Right lobe of liver (tissue), 6 donors: ENCODE measurements at regions not wholly inside any gene's neighbourhood (a gene's known extent, or its start where the extent isn't known, plus 50 kb on each side); places are given as distances from the start of the nearest gene placed in this dataset.

Source experiments
- ATAC-seq, 4 donors: fragments of 200-7000 bp; cut with Tn5 transposase; one replicate each; pipeline ENCODE4 v1.9.1; 2020; ENCODE audit warnings: mild to moderate bottlenecking in 4 of 4, moderate library complexity in 4 of 4
- DNase-seq, 3 donors: peaks; one replicate each; pipeline ENCODE4 v3.0.0-alpha.2; 2020
- H3K27ac ChIP-seq, 3 donors: fragments of 200-600 bp; one replicate each; pipeline ENCODE4 v1.8.0; 2022
- H3K27me3 ChIP-seq, 2 donors: fragments of 200-600 bp; one replicate each; pipeline ENCODE4 v1.8.0; 2022
- H3K36me3 ChIP-seq, 4 donors: fragments of 200-600 bp; sonication (generic) in 1 of 4; one replicate each; pipeline versions ENCODE4 v1.5.1 to v1.8.0; 2017 to 2022; ENCODE audit warnings: control low read depth in 1 of 4
- H3K4me1 ChIP-seq, 4 donors: fragments of 200-600 bp; sonication (generic) in 1 of 4; one replicate each; pipeline versions ENCODE4 v1.5.1 to v1.8.0; 2017 to 2022; ENCODE audit warnings: control low read depth in 1 of 4
- H3K4me3 ChIP-seq, 3 donors: fragments of 200-600 bp; one replicate each; pipeline ENCODE4 v1.8.0; 2022
- H3K9me3 ChIP-seq, 4 donors: fragments of 200-600 bp; sonication (generic) in 1 of 4; one replicate each; pipeline versions ENCODE4 v1.5.1 to v1.8.0; 2017 to 2022; ENCODE audit warnings: control low read depth in 1 of 4
- CTCF ChIP-seq, 4 donors: fragments of 200-600 bp in 3 of 4; fragments of 450-650 bp in 1 of 4; IDR thresholded peaks; one replicate each; pipeline versions ENCODE4 v1.5.1 to v1.8.0; 2016 to 2022; ENCODE audit warnings: antibody characterized with exemption in 4 of 4, mild to moderate bottlenecking in 2 of 4
- POLR2A ChIP-seq: fragments of 450-650 bp; IDR thresholded peaks from one replicate; pipeline ENCODE4 v1.6.1; 2017; ENCODE audit warnings: antibody characterized with exemption, mild to moderate bottlenecking
- WGBS: methylation state at CpG from one replicate; pipeline ENCODE4 v1.1.6; 2018; ENCODE audit warnings: low coverage, low lambda C conversion rate; ENCODE audit not compliant: insufficient coverage; ENCODE audit errors: missing lambda C conversion rate; 5-methylcytosine and 5-hydroxymethylcytosine counted together
- intact Hi-C, 2 donors: fragments of 100-400 bp; cut with DNase I; formaldehyde crosslinking; loops; one replicate each; pipeline versions ENCODE4 v1.11.2 to v1.14.1; 2022
- donor health status: DM: no; HTN: yes; CAD: no.
- donor health status: DM: no; HTN: no; CAD: no.
- donor health status: DM: no; HTN: no; CAD: no.
- donor health status: DM: no; HTN: yes; CAD: no.
- donor health status: DM: no; HTN: yes; CAD: no.

- intact Hi-C loops: no loop called here
Observed at GRCh38 chr2:236673126-236673822, 103.6 kb downstream of the ACKR3 start.

GRCh38 chr2:236673823-236674185 lies 104.2 kb downstream of the ACKR3 start:
- TF ChIP-seq CTCF (IDR thresholded peaks at IDR 0.05) (no peak), POLR2A (no peak)
- no CpG with 5 or more reads among the region's 4 CpGs for WGBS
- Histone ChIP-seq H3K27me3 (no peaks in the 10 kb centered on the region), H3K9me3 (no peaks in the 10 kb centered on the region), H3K4me3 (no peak overlapping the region), H3K36me3 (no peaks in the 10 kb centered on the region), H3K4me1 (no peaks in the 10 kb centered on the region), H3K27ac (no peak overlapping the region)
- no peak for DNase-seq
- ATAC-seq: no peak
- intact Hi-C loops: no loop called here

More at GRCh38 chr2:236673126-236673822, 103.6 kb downstream of the ACKR3 start:
- Histone ChIP-seq H3K4me3 (no peak overlapping the region), H3K9me3 (no peaks in the 10 kb centered on the region), H3K27ac (no peak overlapping the region), H3K27me3 (no peaks in the 10 kb centered on the region), H3K4me1 (no peaks in the 10 kb centered on the region), H3K36me3 (no peaks in the 10 kb centered on the region)
- TF ChIP-seq CTCF (IDR thresholded peaks at IDR 0.05): no peak
- no peak for TF ChIP-seq POLR2A
- WGBS: 75% methylated on average over 10 of the region's 14 CpGs
- ATAC-seq (peak in 1 of 4 donors; percentile 39), DNase-seq (no peak)

GRCh38 chr2:236674238-236674637 lies 104.6 kb downstream of the ACKR3 start:
- no peak for TF ChIP-seq POLR2A
- no peak for TF ChIP-seq CTCF (IDR thresholded peaks at IDR 0.05)
- ATAC-seq (no peak), DNase-seq (no peak)
- H3K4me1 ChIP-seq: no peaks in the 10 kb centered on the region
- no peaks in the 10 kb centered on the region for H3K27me3 ChIP-seq
- H3K4me3 ChIP-seq: no peak overlapping the region
- H3K9me3 ChIP-seq: no peaks in the 10 kb centered on the region
- H3K27ac ChIP-seq: no peak overlapping the region
- intact Hi-C loops: no loop called here
- WGBS: 67% methylated on average over 1 of the region's 7 CpGs
- H3K36me3 ChIP-seq: no peaks in the 10 kb centered on the region

GRCh38 chr2:236674646-236675045 lies 105.0 kb downstream of the ACKR3 start:
- WGBS: 80% methylated on average over 7 of the region's 7 CpGs
- TF ChIP-seq POLR2A (no peak), CTCF (IDR thresholded peaks at IDR 0.05) (no peak)
- H3K9me3 ChIP-seq: no peaks in the 10 kb centered on the region
- DNase-seq (no peak), ATAC-seq (no peak)
- H3K27ac ChIP-seq: no peak overlapping the region
- H3K27me3 ChIP-seq: no peaks in the 10 kb centered on the region
- no peak overlapping the region for H3K4me3 ChIP-seq
- H3K4me1 ChIP-seq: no peaks in the 10 kb centered on the region
- H3K36me3 ChIP-seq: no peaks in the 10 kb centered on the region
- intact Hi-C loops: no loop called here
